ENCODE measurements at regions not wholly inside any gene's neighbourhood (a gene's known extent, or its start where the extent isn't known, plus 50 kb on each side); places are given as distances from the start of the nearest gene placed in this dataset.

- H3K27me3 ChIP-seq (ENCODE audit: low read depth, low read length), result no peaks in the 10 kb centered on the region
- no peak overlapping the region for H3K27ac ChIP-seq (ENCODE audit: low read length)
- no peaks in the 10 kb centered on the region for H3K9me3 ChIP-seq (ENCODE audit: insufficient read depth, low read length)
- H3K4me2 ChIP-seq (ENCODE audit: low read length), result peak overlapping the region; percentile 97; the same call in 1 of the 2 replicates
- H3K79me2 ChIP-seq (ENCODE audit: low read length), result peaks cover 66% of the 10 kb centered on the region
- H3K9ac ChIP-seq (ENCODE audit: low read length), result no peak overlapping the region
- no peak overlapping the region for H2AFZ ChIP-seq (ENCODE audit: low read depth, low read length)
- H3K4me3 ChIP-seq (ENCODE audit: low read length), result no peak overlapping the region
- no peaks in the 10 kb centered on the region for H4K20me1 ChIP-seq (ENCODE audit: insufficient read depth, low read length)
- peaks cover 49% of the 10 kb centered on the region for H3K4me1 ChIP-seq (ENCODE audit: low read length)
- TF ChIP-seq EZH2phosphoT487 (IDR thresholded peaks at IDR 0.05; ENCODE audit: low read depth), result no peak
- TF ChIP-seq, protein P1, sequence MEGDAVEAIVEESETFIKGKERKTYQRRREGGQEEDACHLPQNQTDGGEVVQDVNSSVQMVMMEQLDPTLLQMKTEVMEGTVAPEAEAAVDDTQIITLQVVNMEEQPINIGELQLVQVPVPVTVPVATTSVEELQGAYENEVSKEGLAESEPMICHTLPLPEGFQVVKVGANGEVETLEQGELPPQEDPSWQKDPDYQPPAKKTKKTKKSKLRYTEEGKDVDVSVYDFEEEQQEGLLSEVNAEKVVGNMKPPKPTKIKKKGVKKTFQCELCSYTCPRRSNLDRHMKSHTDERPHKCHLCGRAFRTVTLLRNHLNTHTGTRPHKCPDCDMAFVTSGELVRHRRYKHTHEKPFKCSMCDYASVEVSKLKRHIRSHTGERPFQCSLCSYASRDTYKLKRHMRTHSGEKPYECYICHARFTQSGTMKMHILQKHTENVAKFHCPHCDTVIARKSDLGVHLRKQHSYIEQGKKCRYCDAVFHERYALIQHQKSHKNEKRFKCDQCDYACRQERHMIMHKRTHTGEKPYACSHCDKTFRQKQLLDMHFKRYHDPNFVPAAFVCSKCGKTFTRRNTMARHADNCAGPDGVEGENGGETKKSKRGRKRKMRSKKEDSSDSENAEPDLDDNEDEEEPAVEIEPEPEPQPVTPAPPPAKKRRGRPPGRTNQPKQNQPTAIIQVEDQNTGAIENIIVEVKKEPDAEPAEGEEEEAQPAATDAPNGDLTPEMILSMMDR (IDR thresholded peaks at IDR 0.05; ENCODE audit: low read depth, low read length), result no peak
- peaks cover 10% of the 10 kb centered on the region for H3K36me3 ChIP-seq (replicated peaks; ENCODE audit: low read depth, low read length)
Measured at GRCh38 chr22:46056546-46057245, 79.7 kb upstream of the WNT7B start.

GRCh38 chr22:46057246-46058090, 80.5 kb upstream of the WNT7B start:
- H3K4me3 ChIP-seq (ENCODE audit: low read length), result peak overlapping the region; percentile 71
- no peak for TF ChIP-seq EZH2phosphoT487 (IDR thresholded peaks at IDR 0.05; ENCODE audit: low read depth)
- TF ChIP-seq, protein P1 (IDR thresholded peaks at IDR 0.05; ENCODE audit: low read depth, low read length), result no peak
- H3K27ac ChIP-seq (ENCODE audit: low read length), result peak overlapping the region; percentile 79
- H4K20me1 ChIP-seq (ENCODE audit: insufficient read depth, low read length), result no peaks in the 10 kb centered on the region
- no peak overlapping the region for H2AFZ ChIP-seq (ENCODE audit: low read depth, low read length)
- no peaks in the 10 kb centered on the region for H3K9me3 ChIP-seq (ENCODE audit: insufficient read depth, low read length)
- peak overlapping the region; percentile 97 for H3K4me2 ChIP-seq (ENCODE audit: low read length)
- H3K4me1 ChIP-seq (ENCODE audit: low read length), result peaks cover 45% of the 10 kb centered on the region
- H3K36me3 ChIP-seq (replicated peaks; ENCODE audit: low read depth, low read length), result peaks cover 10% of the 10 kb centered on the region
- H3K79me2 ChIP-seq (ENCODE audit: low read length), result peaks cover 66% of the 10 kb centered on the region
- no peaks in the 10 kb centered on the region for H3K27me3 ChIP-seq (ENCODE audit: low read depth, low read length)
- H3K9ac ChIP-seq (ENCODE audit: low read length), result peak overlapping the region; percentile 66

DNA sequence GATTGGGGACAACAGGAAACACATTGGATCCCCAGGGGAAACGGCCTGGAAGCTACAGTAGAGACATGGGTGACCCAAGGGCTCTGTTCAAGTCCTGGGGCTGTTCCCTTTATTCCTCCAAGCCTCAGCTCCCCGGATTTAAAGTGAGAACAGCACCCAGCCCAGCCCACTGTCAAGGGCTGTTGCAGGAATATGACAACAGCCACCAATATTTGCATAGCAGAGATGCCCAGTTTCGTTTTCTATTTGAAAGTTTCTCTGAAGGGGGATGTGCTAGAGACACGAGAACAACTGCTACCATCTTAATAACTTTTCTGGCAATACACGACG, 81.1 kb upstream of the WNT7B start:
- Histone ChIP-seq H3K4me1 (ENCODE audit: low read length) (peaks cover 39% of the 10 kb centered on the region), H3K4me3 (ENCODE audit: low read length) (peak overlapping the region; percentile 71)

More for the DNA sequence above, 81.1 kb upstream of the WNT7B start:
- Histone ChIP-seq H3K27me3 (ENCODE audit: low read depth, low read length) (no peaks in the 10 kb centered on the region), H3K36me3 (replicated peaks; ENCODE audit: low read depth, low read length) (peaks cover 10% of the 10 kb centered on the region), H3K79me2 (ENCODE audit: low read length) (peaks cover 61% of the 10 kb centered on the region), H4K20me1 (ENCODE audit: insufficient read depth, low read length) (no peaks in the 10 kb centered on the region), H3K4me2 (ENCODE audit: low read length) (peak overlapping the region; percentile 97), H3K9ac (ENCODE audit: low read length) (peak overlapping the region; percentile 66), H2AFZ (ENCODE audit: low read depth, low read length) (no peak overlapping the region), H3K9me3 (ENCODE audit: insufficient read depth, low read length) (no peaks in the 10 kb centered on the region), H3K27ac (ENCODE audit: low read length) (peak overlapping the region; percentile 79)
- TF ChIP-seq, protein P1 (IDR thresholded peaks at IDR 0.05; ENCODE audit: low read depth, low read length), result no peak
- no peak for TF ChIP-seq EZH2phosphoT487 (IDR thresholded peaks at IDR 0.05; ENCODE audit: low read depth)
